SKM-1 (cell line): ENCODE measurements at regions not wholly inside any gene's neighbourhood (a gene's known extent, or its start where the extent isn't known, plus 50 kb on each side); places are given as distances from the start of the nearest gene placed in this dataset.
"Not testable (repeated sequence)": the region's sequence is repeated elsewhere in the genome, so short reads cannot be mapped to it uniquely, and the experiment has no call there.

ENCODE experiments used
- DNase-seq: peaks from one replicate; lab custom pipeline; 2025; ENCODE audit not compliant: unreplicated experiment; lab: John Stamatoyannopoulos, UW

- DNase-seq: no peak
Observed at GRCh38 chr2:138215958-138216357, 251.7 kb downstream of the HNMT start.

GRCh38 chr2:138217975-138218374 is 253.7 kb downstream of the HNMT start:
- no peak for DNase-seq

GRCh38 chr2:138218397-138218796 is 254.1 kb downstream of the HNMT start:
- DNase-seq: no peak

GRCh38 chr2:138219961-138220360 is 255.7 kb downstream of the HNMT start:
- DNase-seq: no peak

GRCh38 chr2:138221358-138221757 is 257.1 kb downstream of the HNMT start:
- no peak for DNase-seq

GRCh38 chr2:138223319-138223718 is 259.0 kb downstream of the HNMT start:
- DNase-seq: no peak

- no peak for DNase-seq
Observed at GRCh38 chr2:138227195-138227594, 262.9 kb downstream of the HNMT start.

- no peak for DNase-seq
Observed at GRCh38 chr2:138228101-138228500, 263.8 kb downstream of the HNMT start.

GRCh38 chr2:138234265-138234664 is 267.3 kb upstream of the SPOPL start:
- DNase-seq: no peak

GRCh38 chr2:138235041-138235440 is 266.5 kb upstream of the SPOPL start:
- DNase-seq: no peak

GRCh38 chr2:138236142-138236541 is 265.4 kb upstream of the SPOPL start:
- no peak for DNase-seq

- no peak for DNase-seq
Observed at GRCh38 chr2:138237667-138238384, 263.7 kb upstream of the SPOPL start.

GRCh38 chr2:138238908-138239307 is 262.7 kb upstream of the SPOPL start:
- no peak for DNase-seq

- no peak for DNase-seq
Observed at GRCh38 chr2:138239902-138240491, 261.6 kb upstream of the SPOPL start.

GRCh38 chr2:138243372-138243771 is 258.2 kb upstream of the SPOPL start:
- DNase-seq: no peak

- DNase-seq: no peak
Observed at GRCh38 chr2:138244501-138244925, 257.1 kb upstream of the SPOPL start.

- no peak for DNase-seq
Observed at GRCh38 chr2:138245310-138245709, 256.3 kb upstream of the SPOPL start.

- no peak for DNase-seq
Observed at GRCh38 chr2:138247302-138247701, 254.3 kb upstream of the SPOPL start.

GRCh38 chr2:138249207-138249606 is 252.4 kb upstream of the SPOPL start:
- DNase-seq: no peak

- DNase-seq: not testable (repeated sequence)
Observed at GRCh38 chr2:138250843-138251320, 250.7 kb upstream of the SPOPL start.

GRCh38 chr2:138252587-138252986 is 249.0 kb upstream of the SPOPL start:
- DNase-seq: no peak

GRCh38 chr2:138255670-138256069 is 245.9 kb upstream of the SPOPL start:
- DNase-seq: no peak
